ENCODE measurements at regions not wholly inside any gene's neighbourhood (a gene's known extent, or its start where the extent isn't known, plus 50 kb on each side); places are given as distances from the start of the nearest gene placed in this dataset.

- Histone ChIP-seq H3K4me1 (ENCODE audit: insufficient read depth, low read length) (peaks cover 20% of the 10 kb centered on the region), H3K9me3 (ENCODE audit: low read length) (no peaks in the 10 kb centered on the region), H3K27me3 (ENCODE audit: insufficient read depth, low read length, poor library complexity, severe bottlenecking) (no peaks in the 10 kb centered on the region), H3K27ac (ENCODE audit: low read depth, low read length) (no peak overlapping the region), H3K4me3 (ENCODE audit: low read length) (no peak overlapping the region), H3K36me3 (ENCODE audit: insufficient read depth, low read length) (no peaks in the 10 kb centered on the region)
- no peak for DNase-seq
- ChIA-PET CTCF (interaction anchor here (1.3 kb wide), 1 partner anchor 9 kb away, joined by 4 read pairs; no protein-coding TSS in a partner anchor), POLR2A (interaction anchor here (1.0 kb wide), 1 partner anchor 177 kb away, joined by 3 read pairs; no protein-coding TSS in a partner anchor)
- H3K4me1 Mint-ChIP-seq: peaks cover 21 to 35% (median 27%) of the 10 kb centered on the region in 3 donors
- peak overlapping the region in 6 of 7 donors; percentile 19 to 82 (median 46) for H3K4me3 Mint-ChIP-seq
- peaks cover 0 to 4% of the 10 kb centered on the region in 2 donors for H3K27me3 Mint-ChIP-seq
- H3K9me3 Mint-ChIP-seq: no peaks in the 10 kb centered on the region
- H3K27ac Mint-ChIP-seq: peak overlapping the region in 4 of 8 donors; percentile 66 to 92 (median 80)
- peaks cover 0 to 33% (median 3%) of the 10 kb centered on the region in 3 donors for H3K36me3 Mint-ChIP-seq
Observed at GRCh38 chr12:124389725-124390441, 95.0 kb downstream of the RFLNA start.

GRCh38 chr12:124389138-124389724 is 94.3 kb downstream of the RFLNA start:
- Mint-ChIP-seq H3K4me1 (peaks cover 21 to 35% (median 27%) of the 10 kb centered on the region in 3 donors), H3K36me3 (peaks cover 0 to 32% (median 3%) of the 10 kb centered on the region in 3 donors), H3K27me3 (peaks cover 0 to 4% of the 10 kb centered on the region in 2 donors), H3K9me3 (no peaks in the 10 kb centered on the region), H3K27ac (peak overlapping the region in 3 of 8 donors; percentile 47 to 84 (median 73)), H3K4me3 (peak overlapping the region in 6 of 7 donors; percentile 46 to 82 (median 65))
- Histone ChIP-seq H3K4me3 (ENCODE audit: low read length) (peak overlapping the region; percentile 15), H3K27me3 (ENCODE audit: insufficient read depth, low read length, poor library complexity, severe bottlenecking) (no peaks in the 10 kb centered on the region), H3K27ac (ENCODE audit: low read depth, low read length) (no peak overlapping the region), H3K4me1 (ENCODE audit: insufficient read depth, low read length) (peaks cover 20% of the 10 kb centered on the region), H3K9me3 (ENCODE audit: low read length) (no peaks in the 10 kb centered on the region), H3K36me3 (ENCODE audit: insufficient read depth, low read length) (no peaks in the 10 kb centered on the region)
- ChIA-PET CTCF (interaction anchor here (1.3 to 1.7 kb wide), 2 partner anchors 95 to 382 kb away, joined by 3 to 4 read pairs; no protein-coding TSS in a partner anchor), POLR2A (interaction anchor here (0.6 to 1.0 kb wide), 2 partner anchors 177 to 1262 kb away, joined by 3 to 4 read pairs; no protein-coding TSS in a partner anchor)
- DNase-seq: peak; percentile 45 to 70 (median 60)

- POLR2A ChIA-PET: interaction anchor here (0.6 to 1.0 kb wide), 2 partner anchors 178 to 1262 kb away, joined by 3 to 4 read pairs; no protein-coding TSS in a partner anchor
- H3K27ac ChIP-seq (ENCODE audit: low read depth, low read length): no peak overlapping the region
- peak overlapping the region in 1 of 8 donors; percentile 38 for H3K27ac Mint-ChIP-seq
Observed at GRCh38 chr12:124388679-124389137, 93.8 kb downstream of the RFLNA start.

GRCh38 chr12:124388038-124388671 is 93.3 kb downstream of the RFLNA start:
- H3K27ac Mint-ChIP-seq: peak overlapping the region in 1 of 8 donors; percentile 38
- ChIA-PET POLR2A (no interaction called here), CTCF (interaction anchor here (1.3 to 1.7 kb wide), 3 partner anchors 11 to 383 kb away, joined by 3 to 4 read pairs (median 4); no protein-coding TSS in a partner anchor)

More at GRCh38 chr12:124388679-124389137, 93.8 kb downstream of the RFLNA start:
- Mint-ChIP-seq H3K27me3 (peaks cover 0 to 4% of the 10 kb centered on the region in 2 donors), H3K9me3 (no peaks in the 10 kb centered on the region), H3K4me3 (peak overlapping the region in 6 of 7 donors; percentile 46 to 82 (median 65)), H3K4me1 (peaks cover 21 to 34% (median 27%) of the 10 kb centered on the region in 3 donors), H3K36me3 (peaks cover 0 to 28% (median 3%) of the 10 kb centered on the region in 3 donors)
- Histone ChIP-seq H3K9me3 (ENCODE audit: low read length) (no peaks in the 10 kb centered on the region), H3K4me3 (ENCODE audit: low read length) (peak overlapping the region; percentile 15), H3K4me1 (ENCODE audit: insufficient read depth, low read length) (peaks cover 20% of the 10 kb centered on the region), H3K27me3 (ENCODE audit: insufficient read depth, low read length, poor library complexity, severe bottlenecking) (no peaks in the 10 kb centered on the region), H3K36me3 (ENCODE audit: insufficient read depth, low read length) (no peaks in the 10 kb centered on the region)
- DNase-seq: peak in 3 of 5 donors; percentile 34 to 53 (median 35)
- CTCF ChIA-PET: interaction anchor here (1.3 to 1.7 kb wide), 2 partner anchors 95 to 383 kb away, joined by 3 to 4 read pairs; no protein-coding TSS in a partner anchor

GRCh38 chr12:124387528-124387911 is 92.6 kb downstream of the RFLNA start:
- H3K4me3 ChIP-seq (ENCODE audit: low read length): no peak overlapping the region
- ChIA-PET CTCF (interaction anchor here (1.3 kb wide), 1 partner anchor 12 kb away, joined by 4 read pairs; no protein-coding TSS in a partner anchor), POLR2A (no interaction called here)
- no peak for DNase-seq
- peaks cover 0 to 34% (median 3%) of the 10 kb centered on the region in 3 donors for H3K36me3 Mint-ChIP-seq
- no peak overlapping the region for H3K27ac ChIP-seq (ENCODE audit: low read depth, low read length)
- peaks cover 0 to 2% of the 10 kb centered on the region in 2 donors for H3K27me3 Mint-ChIP-seq
- no peaks in the 10 kb centered on the region for H3K9me3 Mint-ChIP-seq
- H3K4me1 ChIP-seq (ENCODE audit: insufficient read depth, low read length): peaks cover 20% of the 10 kb centered on the region
- H3K27ac Mint-ChIP-seq: no peak overlapping the region
- H3K4me1 Mint-ChIP-seq: peaks cover 21 to 31% (median 25%) of the 10 kb centered on the region in 3 donors
- H3K9me3 ChIP-seq (ENCODE audit: low read length): no peaks in the 10 kb centered on the region
- no peaks in the 10 kb centered on the region for H3K36me3 ChIP-seq (ENCODE audit: insufficient read depth, low read length)
- H3K27me3 ChIP-seq (ENCODE audit: insufficient read depth, low read length, poor library complexity, severe bottlenecking): no peaks in the 10 kb centered on the region
- peak overlapping the region in 1 of 7 donors; percentile 48 for H3K4me3 Mint-ChIP-seq

More at GRCh38 chr12:124388038-124388671, 93.3 kb downstream of the RFLNA start:
- Mint-ChIP-seq H3K9me3 (no peaks in the 10 kb centered on the region), H3K4me3 (peak overlapping the region in 2 of 7 donors; percentile 34 to 81), H3K4me1 (peaks cover 21 to 31% (median 25%) of the 10 kb centered on the region in 3 donors), H3K27me3 (peaks cover 0 to 2% of the 10 kb centered on the region in 2 donors), H3K36me3 (peaks cover 0 to 28% (median 3%) of the 10 kb centered on the region in 3 donors)
- no peak overlapping the region for H3K27ac ChIP-seq (ENCODE audit: low read depth, low read length)
- no peaks in the 10 kb centered on the region for H3K27me3 ChIP-seq (ENCODE audit: insufficient read depth, low read length, poor library complexity, severe bottlenecking)
- H3K4me1 ChIP-seq (ENCODE audit: insufficient read depth, low read length): peaks cover 20% of the 10 kb centered on the region
- no peaks in the 10 kb centered on the region for H3K9me3 ChIP-seq (ENCODE audit: low read length)
- H3K4me3 ChIP-seq (ENCODE audit: low read length): no peak overlapping the region
- no peaks in the 10 kb centered on the region for H3K36me3 ChIP-seq (ENCODE audit: insufficient read depth, low read length)
- DNase-seq: no peak

- Histone ChIP-seq H3K4me3 (ENCODE audit: low read length) (no peak overlapping the region), H3K36me3 (ENCODE audit: insufficient read depth, low read length) (no peaks in the 10 kb centered on the region), H3K27ac (ENCODE audit: low read depth, low read length) (no peak overlapping the region), H3K4me1 (ENCODE audit: insufficient read depth, low read length) (peaks cover 18% of the 10 kb centered on the region), H3K9me3 (ENCODE audit: low read length) (no peaks in the 10 kb centered on the region), H3K27me3 (ENCODE audit: insufficient read depth, low read length, poor library complexity, severe bottlenecking) (no peaks in the 10 kb centered on the region)
- no peak for DNase-seq
- Mint-ChIP-seq H3K9me3 (no peaks in the 10 kb centered on the region), H3K4me1 (peaks cover 16 to 26% (median 21%) of the 10 kb centered on the region in 3 donors), H3K27me3 (no peaks in the 10 kb centered on the region), H3K4me3 (no peak overlapping the region), H3K27ac (peak overlapping the region in 1 of 8 donors; percentile 38), H3K36me3 (peaks cover 0 to 36% (median 3%) of the 10 kb centered on the region in 3 donors)
- ChIA-PET POLR2A (no interaction called here), CTCF (interaction anchor here (1.3 kb wide), 1 partner anchor 13 kb away, joined by 4 read pairs; no protein-coding TSS in a partner anchor)
Observed at GRCh38 chr12:124386661-124387527, 92.0 kb downstream of the RFLNA start.

GRCh38 chr12:124386059-124386458 is 91.2 kb downstream of the RFLNA start:
- Mint-ChIP-seq H3K27ac (no peak overlapping the region), H3K4me3 (no peak overlapping the region), H3K4me1 (peaks cover 7 to 21% (median 14%) of the 10 kb centered on the region in 3 donors), H3K9me3 (no peaks in the 10 kb centered on the region), H3K36me3 (peaks cover 0 to 36% (median 0%) of the 10 kb centered on the region in 3 donors), H3K27me3 (no peaks in the 10 kb centered on the region)
- peaks cover 11% of the 10 kb centered on the region for H3K4me1 ChIP-seq (ENCODE audit: insufficient read depth, low read length)
- CTCF ChIA-PET: no interaction called here
- no peaks in the 10 kb centered on the region for H3K36me3 ChIP-seq (ENCODE audit: insufficient read depth, low read length)
- H3K4me3 ChIP-seq (ENCODE audit: low read length): no peak overlapping the region
- no peak overlapping the region for H3K27ac ChIP-seq (ENCODE audit: low read depth, low read length)
- H3K27me3 ChIP-seq (ENCODE audit: insufficient read depth, low read length, poor library complexity, severe bottlenecking): no peaks in the 10 kb centered on the region
- POLR2A ChIA-PET: no interaction called here
- H3K9me3 ChIP-seq (ENCODE audit: low read length): no peaks in the 10 kb centered on the region
- DNase-seq: no peak
